ENCODE measurements at regions not wholly inside any gene's neighbourhood (a gene's known extent, or its start where the extent isn't known, plus 50 kb on each side); places are given as distances from the start of the nearest gene placed in this dataset.

GRCh38 chr12:103207936-103208335, 250.5 kb downstream of the ASCL1 start:
- no peak for DNase-seq
- Histone ChIP-seq H3K4me1 (no peaks in the 10 kb centered on the region), H3K4me3 (no peak overlapping the region), H3K27ac (replicated peaks) (no peak overlapping the region), H3K36me3 (no peaks in the 10 kb centered on the region), H3K9me3 (replicated peaks) (peaks cover 7% of the 10 kb centered on the region), H3K27me3 (ENCODE audit: low read depth) (no peaks in the 10 kb centered on the region)
- no peak for TF ChIP-seq CTCF (IDR thresholded peaks at IDR 0.05; ENCODE audit: borderline replicate concordance)
- intact Hi-C loops (cut with micrococcal nuclease), result no loop called here

GRCh38 chr12:103241184-103241583, 254.6 kb downstream of the C12orf42 start:
- no peaks in the 10 kb centered on the region for H3K27me3 ChIP-seq (ENCODE audit: low read depth)
- H3K4me3 ChIP-seq, result no peak overlapping the region
- H3K9me3 ChIP-seq (replicated peaks), result no peaks in the 10 kb centered on the region
- no peaks in the 10 kb centered on the region for H3K4me1 ChIP-seq
- intact Hi-C loops (cut with micrococcal nuclease), result no loop called here
- no peak overlapping the region for H3K27ac ChIP-seq (replicated peaks)
- no peak for DNase-seq
- TF ChIP-seq CTCF (IDR thresholded peaks at IDR 0.05; ENCODE audit: borderline replicate concordance), result no peak
- no peaks in the 10 kb centered on the region for H3K36me3 ChIP-seq

GRCh38 chr12:103244596-103244995, 251.2 kb downstream of the C12orf42 start:
- H3K27ac ChIP-seq (replicated peaks), result no peak overlapping the region
- no peaks in the 10 kb centered on the region for H3K36me3 ChIP-seq
- no peak for DNase-seq
- no peak for TF ChIP-seq CTCF (IDR thresholded peaks at IDR 0.05; ENCODE audit: borderline replicate concordance)
- intact Hi-C loops (cut with micrococcal nuclease), result no loop called here
- no peaks in the 10 kb centered on the region for H3K4me1 ChIP-seq
- H3K9me3 ChIP-seq (replicated peaks), result no peaks in the 10 kb centered on the region
- H3K4me3 ChIP-seq, result no peak overlapping the region
- H3K27me3 ChIP-seq (ENCODE audit: low read depth), result no peaks in the 10 kb centered on the region

GRCh38 chr12:103247531-103247930, 248.2 kb downstream of the C12orf42 start:
- intact Hi-C loops (cut with micrococcal nuclease), result no loop called here
- H3K9me3 ChIP-seq (replicated peaks), result peaks cover 11% of the 10 kb centered on the region

GRCh38 chr12:103249607-103250006, 246.2 kb downstream of the C12orf42 start:
- H3K27ac ChIP-seq (replicated peaks), result no peak overlapping the region
- no peaks in the 10 kb centered on the region for H3K36me3 ChIP-seq
- H3K4me1 ChIP-seq, result no peaks in the 10 kb centered on the region
- H3K9me3 ChIP-seq (replicated peaks), result peaks cover 18% of the 10 kb centered on the region
- DNase-seq, result no peak
- TF ChIP-seq CTCF (IDR thresholded peaks at IDR 0.05; ENCODE audit: borderline replicate concordance), result no peak
- no peaks in the 10 kb centered on the region for H3K27me3 ChIP-seq (ENCODE audit: low read depth)
- no peak overlapping the region for H3K4me3 ChIP-seq
- intact Hi-C loops (cut with micrococcal nuclease), result no loop called here

More at GRCh38 chr12:103247531-103247930, 248.2 kb downstream of the C12orf42 start:
- Histone ChIP-seq H3K4me3 (no peak overlapping the region), H3K27ac (replicated peaks) (no peak overlapping the region), H3K36me3 (no peaks in the 10 kb centered on the region), H3K27me3 (ENCODE audit: low read depth) (no peaks in the 10 kb centered on the region), H3K4me1 (no peaks in the 10 kb centered on the region)
- no peak for DNase-seq
- TF ChIP-seq CTCF (IDR thresholded peaks at IDR 0.05; ENCODE audit: borderline replicate concordance), result no peak

GRCh38 chr12:103250487-103250886, 245.3 kb downstream of the C12orf42 start:
- intact Hi-C loops (cut with micrococcal nuclease), result no loop called here
- no peak overlapping the region for H3K4me3 ChIP-seq
- DNase-seq, result no peak
- H3K27ac ChIP-seq (replicated peaks), result no peak overlapping the region
- H3K4me1 ChIP-seq, result no peaks in the 10 kb centered on the region
- no peaks in the 10 kb centered on the region for H3K27me3 ChIP-seq (ENCODE audit: low read depth)
- H3K36me3 ChIP-seq, result no peaks in the 10 kb centered on the region
- peaks cover 18% of the 10 kb centered on the region for H3K9me3 ChIP-seq (replicated peaks)
- TF ChIP-seq CTCF (IDR thresholded peaks at IDR 0.05; ENCODE audit: borderline replicate concordance), result no peak
